RWPE1 (cell line): ENCODE measurements at regions not wholly inside any gene's neighbourhood (a gene's known extent, or its start where the extent isn't known, plus 50 kb on each side); places are given as distances from the start of the nearest gene placed in this dataset.

Experiments
- CTCF ChIA-PET: fragments of 350-600 bp; sonication (Branson Sonifier 250); formaldehyde crosslinking; extraction: SDS; loops from one replicate; lab custom pipeline; 2021; lab: Yijun Ruan, JAX
- POLR2A ChIA-PET: fragments of 400-600 bp; formaldehyde crosslinking; extraction: SDS; loops from one replicate; lab custom pipeline; 2020; ENCODE audit warnings: antibody characterized with exemption; ENCODE audit not compliant: low non-redundant PET; lab: Yijun Ruan, JAX
- DNase-seq: peaks from one replicate; pipeline ENCODE4 v3.0.0; 2012; ENCODE audit warnings: low spot score
- H3K27ac ChIP-seq: fragments of 450-650 bp; 2 replicates; pipeline ENCODE4 v1.5.1; 2017
- CTCF ChIP-seq: fragments of 450-650 bp; conservative IDR thresholded peaks from 2 replicates; pipeline ENCODE4 v1.5.1; 2017; ENCODE audit warnings: low read depth, mild to moderate bottlenecking

- no peak for TF ChIP-seq CTCF
- CTCF ChIA-PET = no interaction called here
- DNase-seq = no peak
- POLR2A ChIA-PET = no interaction called here
- H3K27ac ChIP-seq = no peak overlapping the region
These were observed 724.0 kb upstream of the LINC00305 start for GRCh38 chr18:64872710-64873458.

- no peak for DNase-seq
- POLR2A ChIA-PET = no interaction called here
- H3K27ac ChIP-seq = no peak overlapping the region
- CTCF ChIA-PET = no interaction called here
- TF ChIP-seq CTCF = no peak
These were observed 705.2 kb upstream of the LINC00305 start for GRCh38 chr18:64854112-64854511.

GRCh38 chr18:64852281-64852680 lies 703.4 kb upstream of the LINC00305 start:
- no peak overlapping the region for H3K27ac ChIP-seq
- ChIA-PET POLR2A (no interaction called here), CTCF (no interaction called here)
- no peak for TF ChIP-seq CTCF
- DNase-seq = no peak

GRCh38 chr18:64851726-64852125 lies 702.8 kb upstream of the LINC00305 start:
- CTCF ChIA-PET = no interaction called here
- no peak for DNase-seq
- H3K27ac ChIP-seq = no peak overlapping the region
- no peak for TF ChIP-seq CTCF
- POLR2A ChIA-PET = no interaction called here

GRCh38 chr18:64850791-64851190 lies 701.9 kb upstream of the LINC00305 start:
- no peak for DNase-seq
- ChIA-PET POLR2A (no interaction called here), CTCF (no interaction called here)
- H3K27ac ChIP-seq = no peak overlapping the region
- no peak for TF ChIP-seq CTCF

GRCh38 chr18:64840911-64841701 lies 692.2 kb upstream of the LINC00305 start:
- ChIA-PET CTCF (no interaction called here), POLR2A (no interaction called here)
- no peak overlapping the region for H3K27ac ChIP-seq
- TF ChIP-seq CTCF = no peak
- DNase-seq = no peak
